ENCODE measurements at regions not wholly inside any gene's neighbourhood (a gene's known extent, or its start where the extent isn't known, plus 50 kb on each side); places are given as distances from the start of the nearest gene placed in this dataset.

DNA sequence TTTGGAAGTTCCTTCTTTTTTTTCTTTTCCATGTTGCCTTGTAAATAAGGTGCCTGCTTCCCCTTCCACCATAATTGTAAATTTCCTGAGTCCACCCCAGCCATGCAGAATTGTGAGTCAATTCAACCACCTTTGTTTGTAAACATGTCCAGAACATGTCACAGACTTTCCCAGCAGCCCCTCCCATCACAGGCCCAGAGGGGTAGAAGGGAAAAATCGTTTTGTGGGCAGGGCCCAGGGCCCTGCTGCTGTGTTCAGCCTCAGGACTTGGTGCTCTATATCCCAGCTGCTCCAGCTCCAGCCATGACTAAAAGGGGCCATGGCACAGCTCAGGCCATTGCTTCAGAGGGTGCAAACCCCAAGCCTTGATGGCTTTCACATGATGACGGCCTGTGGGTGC lies 384.6 kb upstream of the NCAM2 start:
- no peak for DNase-seq

DNA sequence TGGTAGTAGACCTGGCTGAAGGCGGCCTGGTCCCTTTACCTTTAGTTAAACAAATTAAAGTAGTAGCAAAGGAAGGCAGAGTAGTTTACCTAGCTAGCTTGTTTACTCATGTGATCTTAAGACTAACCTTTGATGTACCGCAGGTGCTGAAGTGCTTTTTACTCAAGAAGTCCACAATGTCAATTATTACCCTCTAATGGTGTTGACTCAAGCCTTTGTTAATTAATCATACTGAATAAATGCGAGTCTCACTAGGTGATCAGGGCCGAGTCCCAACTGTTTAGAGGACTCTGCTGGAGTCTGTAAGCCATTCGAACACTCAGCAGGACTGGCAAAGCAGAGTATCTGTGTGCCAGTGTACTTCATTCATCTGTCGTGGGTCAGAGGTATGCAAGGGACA lies 381.1 kb upstream of the NCAM2 start:
- DNase-seq = no peak

DNA sequence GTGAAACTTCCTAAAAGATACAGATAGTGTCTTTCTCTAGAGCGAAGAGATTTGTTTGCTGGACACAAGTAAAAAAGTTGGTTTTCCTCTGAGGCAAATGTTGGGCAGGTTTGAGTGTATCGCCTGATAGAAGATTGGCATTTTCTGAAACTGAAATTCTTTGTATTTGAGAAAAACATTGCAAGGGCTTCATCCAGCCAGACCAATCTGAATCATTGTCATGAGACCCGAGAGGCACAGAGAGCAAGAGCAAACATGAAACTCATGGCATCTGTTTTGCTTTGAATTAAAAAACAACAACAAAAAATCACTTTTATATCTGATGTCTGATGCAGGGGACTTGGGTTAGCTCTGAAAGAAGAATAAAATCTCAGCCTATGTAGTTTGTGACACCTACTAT lies 379.3 kb upstream of the NCAM2 start:
- no peak for DNase-seq

GRCh38 chr21:20627594-20627993 lies 370.6 kb upstream of the NCAM2 start:
- DNase-seq = no peak

DNA sequence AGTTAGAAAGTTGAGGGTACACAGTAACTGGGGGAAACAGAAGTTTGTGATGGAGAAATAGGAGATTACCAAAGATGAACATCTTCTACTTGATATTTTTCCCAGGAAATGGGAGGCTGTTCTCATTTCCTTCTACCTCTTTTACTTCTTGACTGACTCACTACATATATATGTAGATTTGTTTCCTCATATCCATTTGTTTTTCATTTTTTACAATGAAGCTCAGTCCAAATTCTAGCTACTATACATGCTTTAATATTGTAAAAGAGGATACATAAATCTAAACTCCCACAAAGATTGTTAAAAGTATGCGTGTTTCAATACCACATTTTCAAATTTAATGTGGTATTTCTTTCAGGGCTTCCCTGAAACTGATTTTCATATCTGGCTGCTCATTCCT lies 366.6 kb upstream of the NCAM2 start:
- no peak for DNase-seq

GRCh38 chr21:20639026-20639425 lies 359.2 kb upstream of the NCAM2 start:
- DNase-seq = no peak

DNA sequence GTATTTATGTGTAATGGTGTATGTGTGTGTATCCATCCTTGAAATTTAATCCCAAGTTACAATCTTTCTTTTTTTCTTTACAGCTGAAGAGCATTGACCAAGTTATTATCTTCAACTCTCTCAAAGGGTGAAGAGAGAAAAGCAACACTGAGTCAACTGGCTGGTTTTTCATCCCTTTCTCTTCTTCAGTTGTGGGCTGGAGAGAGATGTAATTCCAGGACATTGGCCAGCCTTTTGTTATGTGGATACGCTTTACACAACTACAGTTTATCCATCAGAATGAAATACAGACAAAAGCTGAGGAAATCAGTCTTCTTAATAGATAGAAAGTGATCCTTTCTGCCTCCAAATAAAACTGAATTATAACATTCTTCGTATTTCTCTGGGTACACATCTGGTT lies 357.0 kb upstream of the NCAM2 start:
- no peak for DNase-seq

DNA sequence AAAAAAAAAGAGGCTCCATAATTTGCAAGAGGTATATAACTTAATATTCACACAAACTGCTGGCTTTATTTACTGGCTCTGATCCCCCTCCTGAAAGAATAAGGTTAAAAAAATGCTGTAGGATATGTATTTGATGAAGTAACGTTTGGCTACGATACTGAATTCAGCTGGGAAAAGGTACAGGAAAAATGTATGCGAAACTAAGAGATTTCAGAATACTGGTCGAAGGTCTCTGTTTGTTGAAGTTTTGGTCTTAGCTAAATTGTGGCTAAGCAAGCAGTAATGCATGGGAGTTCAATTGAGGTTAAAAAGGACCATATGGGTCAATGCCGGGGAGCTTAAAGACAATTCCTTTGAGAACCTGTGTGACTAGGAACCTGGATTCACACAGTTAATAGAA lies 355.5 kb upstream of the NCAM2 start:
- no peak for DNase-seq

DNA sequence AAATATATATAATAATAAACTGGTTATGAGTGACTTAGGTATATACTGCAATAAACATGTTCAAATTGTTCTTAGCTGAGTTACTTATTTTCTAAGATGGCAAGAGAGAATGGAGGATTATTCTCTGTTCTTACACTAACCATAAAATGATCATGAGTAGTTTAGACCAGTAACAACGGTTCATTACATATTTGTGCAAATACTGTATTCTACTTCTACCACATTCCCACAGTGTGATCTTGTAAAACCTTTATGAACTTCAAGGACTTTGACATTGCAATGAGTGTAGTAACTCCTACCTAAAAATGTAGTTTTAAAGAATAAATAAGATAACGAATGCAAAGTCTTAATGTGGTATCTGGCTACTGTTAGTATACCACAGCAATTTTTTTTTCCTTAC lies 353.7 kb upstream of the NCAM2 start:
- DNase-seq = no peak

- no peak for DNase-seq
These were observed 352.9 kb upstream of the NCAM2 start for GRCh38 chr21:20645344-20645743.

DNA sequence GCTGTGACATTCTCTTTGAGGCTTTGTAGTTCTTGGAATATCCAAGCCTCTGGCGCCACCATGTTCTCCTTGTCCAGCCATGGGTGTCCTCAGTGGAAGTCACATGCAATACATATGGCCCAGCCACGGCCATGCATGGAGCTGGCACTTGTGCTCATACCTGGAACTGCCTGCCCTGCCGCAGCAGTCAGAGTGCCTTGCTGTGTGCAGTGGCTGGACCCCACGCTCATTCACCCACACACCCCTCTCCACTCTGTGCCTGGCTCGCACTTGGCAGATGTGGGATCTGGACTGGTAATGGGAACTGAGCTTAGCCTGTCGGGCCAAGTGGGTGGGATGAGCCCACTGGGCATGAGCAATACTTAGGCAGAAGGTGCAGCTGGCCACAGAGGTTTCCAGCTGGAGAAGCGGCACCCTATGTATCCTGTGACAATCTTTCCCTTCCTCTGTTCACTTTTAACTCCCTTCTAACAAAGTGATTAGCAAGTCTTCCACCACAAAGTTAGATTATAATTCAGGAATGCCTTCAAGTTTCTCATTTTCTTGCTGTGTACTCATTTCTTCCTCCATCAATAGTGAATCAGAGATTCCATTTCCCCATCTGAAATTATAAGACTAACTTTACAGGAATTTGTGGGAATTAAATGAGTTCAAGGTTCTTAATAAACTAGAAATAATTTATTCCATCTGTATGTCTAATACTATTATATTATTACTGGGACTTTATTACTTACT lies 351.6 kb upstream of the NCAM2 start:
- DNase-seq = no peak

- DNase-seq = no peak
These were observed 350.6 kb upstream of the NCAM2 start for GRCh38 chr21:20647607-20648006.

- DNase-seq = no peak
These were observed 349.0 kb upstream of the NCAM2 start for GRCh38 chr21:20649231-20649630.

DNA sequence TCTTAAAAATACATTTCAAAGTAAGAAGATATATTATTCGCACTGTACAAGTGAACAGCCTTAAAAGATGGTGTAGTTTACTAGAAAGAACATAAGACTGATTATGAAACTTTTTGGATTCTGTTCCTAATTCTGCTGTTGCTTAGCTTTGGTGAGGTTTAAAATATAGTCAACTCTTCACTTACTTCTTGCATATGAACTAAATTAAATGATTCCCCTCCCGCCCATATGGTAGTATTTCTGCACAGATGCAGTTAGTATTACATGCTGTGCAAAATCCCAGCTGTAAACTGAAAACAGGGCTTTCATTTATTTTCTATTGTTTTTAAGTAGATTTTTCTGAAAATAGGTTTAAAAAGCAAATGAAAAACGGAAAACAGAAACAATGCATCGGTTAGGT lies 345.4 kb upstream of the NCAM2 start:
- DNase-seq = no peak

GRCh38 chr21:20661246-20661645 lies 337.0 kb upstream of the NCAM2 start:
- DNase-seq = no peak

GRCh38 chr21:20661745-20662422 lies 336.3 kb upstream of the NCAM2 start:
- no peak for DNase-seq

- DNase-seq = no peak
These were observed 335.7 kb upstream of the NCAM2 start for GRCh38 chr21:20662514-20662913.

- DNase-seq = no peak
These were observed 330.3 kb upstream of the NCAM2 start for GRCh38 chr21:20667931-20668330.

DNA sequence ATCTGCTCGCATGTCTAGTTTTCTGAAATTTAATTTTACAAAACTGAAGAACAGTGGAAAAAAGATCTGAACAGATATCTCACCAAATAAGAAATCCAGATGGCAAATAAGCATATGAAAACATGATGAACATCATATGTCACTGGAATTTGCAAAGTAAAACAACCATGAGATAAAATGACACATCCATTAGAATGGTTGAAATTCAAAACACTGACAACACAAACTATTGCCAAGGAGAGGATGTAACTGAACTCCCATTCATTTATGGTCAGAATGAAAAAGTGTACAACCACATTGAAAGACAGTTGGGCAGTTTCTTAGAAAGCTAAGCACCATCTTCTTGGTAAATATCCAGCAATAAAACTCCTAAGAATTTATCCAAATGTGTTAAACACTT lies 312.7 kb upstream of the NCAM2 start:
- DNase-seq = no peak

DNA sequence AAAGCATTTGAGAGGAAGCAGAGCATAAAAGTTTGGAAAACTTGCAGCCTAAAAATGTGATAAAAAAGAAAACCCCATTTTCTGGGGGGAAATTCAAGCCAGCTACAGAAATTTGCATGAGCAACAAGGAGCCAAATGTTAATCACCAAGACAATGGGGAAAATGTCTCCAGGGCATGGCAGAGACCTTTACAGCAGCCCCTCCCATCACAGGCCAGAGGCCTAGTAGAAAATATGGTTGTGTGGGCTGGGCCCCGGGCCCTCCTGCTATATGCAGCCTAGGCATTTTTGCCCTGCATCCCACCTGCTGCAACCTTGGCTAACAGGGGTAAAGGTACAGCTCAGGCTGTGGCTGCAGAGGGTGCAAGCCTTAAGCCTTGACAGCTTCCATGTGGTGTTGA lies 299.6 kb upstream of the NCAM2 start:
- DNase-seq = no peak

- no peak for DNase-seq
These were observed 297.0 kb upstream of the NCAM2 start for GRCh38 chr21:20701235-20701634.

DNA sequence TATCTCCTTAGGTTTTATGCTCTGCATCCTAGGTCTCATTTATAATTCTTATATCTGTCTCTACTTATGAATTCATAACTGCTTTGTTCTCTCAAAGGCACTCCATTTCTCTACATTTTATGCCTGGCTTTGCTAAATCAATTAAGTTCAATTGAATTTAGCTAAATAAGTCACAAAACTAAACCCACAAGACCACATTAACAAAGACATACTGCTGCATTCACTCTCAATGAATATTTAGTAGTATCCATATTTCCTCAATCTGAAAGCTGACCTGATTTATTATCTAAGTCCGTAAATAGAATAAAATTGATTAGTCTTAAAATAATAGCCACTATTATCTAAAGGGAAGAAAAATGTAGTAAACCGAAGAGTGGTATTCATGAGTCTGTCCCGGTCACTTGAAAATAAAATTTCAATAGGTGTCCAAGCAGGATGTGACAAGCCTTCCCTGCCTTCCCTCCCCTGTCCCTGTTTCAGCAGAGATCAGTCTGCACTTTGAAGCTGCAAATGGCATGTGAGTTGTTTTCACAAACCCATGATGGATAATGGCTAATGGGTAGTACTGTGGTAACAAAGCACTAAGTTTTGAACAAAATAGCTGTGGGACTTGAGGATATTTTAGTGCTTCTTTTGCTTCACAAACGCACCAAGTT lies 295.0 kb upstream of the NCAM2 start:
- DNase-seq = no peak

- no peak for DNase-seq
These were observed 277.6 kb upstream of the NCAM2 start for GRCh38 chr21:20720623-20721022.

DNA sequence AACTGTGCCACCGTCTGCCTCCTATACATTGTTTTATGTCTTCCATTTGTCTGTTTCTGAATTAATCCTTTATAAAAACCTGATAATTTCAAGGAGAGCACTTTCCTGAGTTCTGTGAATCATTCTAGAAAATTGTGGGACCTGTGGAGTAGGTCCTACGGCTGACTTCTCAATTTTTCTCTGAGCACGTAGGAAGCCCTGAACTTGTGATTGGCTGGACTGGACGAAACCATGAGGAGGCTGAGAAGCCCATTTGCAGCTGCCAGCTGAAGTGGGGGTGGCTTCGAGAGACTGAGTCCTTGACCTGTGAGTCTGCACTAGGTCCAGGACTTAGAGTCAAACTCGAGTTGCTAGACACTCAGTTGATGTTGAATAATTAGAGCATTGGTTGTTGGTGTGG lies 277.1 kb upstream of the NCAM2 start:
- DNase-seq = no peak

Data from 8988T (cell line).